OCI-LY1 (cell line): ENCODE measurements at regions not wholly inside any gene's neighbourhood (a gene's known extent, or its start where the extent isn't known, plus 50 kb on each side); places are given as distances from the start of the nearest gene placed in this dataset.
"Not testable (repeated sequence)": the region's sequence is repeated elsewhere in the genome, so short reads cannot be mapped to it uniquely, and the experiment has no call there.

Experiments
- H2AFZ ChIP-seq: fragments of 200-600 bp; sonication (generic), shearing (Covaris generic); 2 replicates; pipeline ENCODE4 v1.6.0; 2014; ENCODE audit warnings: antibody characterized with exemption, mild to moderate bottlenecking, low read length
- H3F3A ChIP-seq: fragments of 200-600 bp; sonication (generic), shearing (Covaris generic); 2 replicates; pipeline ENCODE4 v1.6.0; 2014; ENCODE audit warnings: mild to moderate bottlenecking, antibody characterized with exemption, low read length, moderate library complexity; ENCODE audit not compliant: insufficient read depth
- H3K27ac ChIP-seq: fragments of 200-600 bp; sonication (generic); 2 replicates; pipeline ENCODE4 v1.5.1; 2014; ENCODE audit warnings: low read length, mixed run types, mild to moderate bottlenecking, low read depth; ENCODE audit not compliant: poor library complexity, severe bottlenecking
- H3K27me3 ChIP-seq: fragments of 200-600 bp; sonication (generic); 2 replicates; pipeline ENCODE4 v1.6.0; 2014; ENCODE audit warnings: antibody characterized with exemption, mild to moderate bottlenecking, low read length, moderate library complexity; ENCODE audit not compliant: insufficient read depth
- H3K36me3 ChIP-seq: fragments of 200-600 bp; sonication (generic); 2 replicates; pipeline ENCODE4 v1.6.1; 2014; ENCODE audit warnings: mild to moderate bottlenecking, antibody characterized with exemption, low read length, moderate library complexity, mixed read lengths; ENCODE audit not compliant: insufficient read depth
- H3K4me1 ChIP-seq: fragments of 200-600 bp; sonication (generic); 2 replicates; pipeline ENCODE4 v1.5.1; 2014; ENCODE audit warnings: mild to moderate bottlenecking, low read length, moderate library complexity; ENCODE audit not compliant: insufficient read depth, severe bottlenecking
- H3K4me2 ChIP-seq: fragments of 200-600 bp; sonication (generic), shearing (Covaris generic); 2 replicates; pipeline ENCODE4 v1.6.1; 2014; ENCODE audit warnings: low read length
- H3K4me3 ChIP-seq: fragments of 200-600 bp; sonication (generic); 2 replicates; pipeline ENCODE4 v1.5.1; 2014; ENCODE audit warnings: low read length, low read depth, mild to moderate bottlenecking, mixed read lengths; ENCODE audit not compliant: poor library complexity, severe bottlenecking
- H3K79me2 ChIP-seq: fragments of 200-600 bp; shearing (Covaris generic); 2 replicates; pipeline ENCODE4 v1.6.1; 2016; ENCODE audit warnings: mixed run types, low read length, mixed read lengths; ENCODE audit not compliant: insufficient read depth
- H3K9ac ChIP-seq: fragments of 200-600 bp; sonication (generic), shearing (Covaris generic); 2 replicates; pipeline ENCODE4 v1.6.1; 2014; ENCODE audit warnings: mild to moderate bottlenecking, low read length, mixed read lengths
- H3K9me2 ChIP-seq: fragments of 200-600 bp; sonication (generic), shearing (Covaris generic); 2 replicates; pipeline ENCODE4 v1.6.1; 2014; ENCODE audit warnings: low read depth, mild to moderate bottlenecking, low read length, mixed read lengths
- H3K9me3 ChIP-seq: fragments of 200-600 bp; shearing (Covaris generic); 2 replicates; pipeline ENCODE4 v1.6.1; 2014; ENCODE audit warnings: low read length, mixed read lengths
- H4K20me1 ChIP-seq: fragments of 200-600 bp; sonication (generic), shearing (Covaris generic); 2 replicates; pipeline ENCODE4 v1.6.0; 2016; ENCODE audit warnings: mild to moderate bottlenecking, low read length; ENCODE audit not compliant: insufficient read depth
- EZH2 ChIP-seq: fragments of 200-600 bp; sonication (generic), shearing (Covaris generic); IDR thresholded peaks from 2 replicates; pipeline ENCODE4 v1.8.0; 2017; ENCODE audit warnings: borderline replicate concordance, mixed run types, mild to moderate bottlenecking, antibody characterized with exemption, low read length, moderate library complexity, mixed read lengths
- TF ChIP-seq, protein P1 (sequence below): fragments of 200-600 bp; sonication (generic), shearing (Covaris generic); IDR thresholded peaks from 2 replicates; pipeline ENCODE4 v1.5.1; 2017; ENCODE audit warnings: mild to moderate bottlenecking, antibody characterized with exemption, low read length, moderate library complexity, mixed read lengths

DNA sequence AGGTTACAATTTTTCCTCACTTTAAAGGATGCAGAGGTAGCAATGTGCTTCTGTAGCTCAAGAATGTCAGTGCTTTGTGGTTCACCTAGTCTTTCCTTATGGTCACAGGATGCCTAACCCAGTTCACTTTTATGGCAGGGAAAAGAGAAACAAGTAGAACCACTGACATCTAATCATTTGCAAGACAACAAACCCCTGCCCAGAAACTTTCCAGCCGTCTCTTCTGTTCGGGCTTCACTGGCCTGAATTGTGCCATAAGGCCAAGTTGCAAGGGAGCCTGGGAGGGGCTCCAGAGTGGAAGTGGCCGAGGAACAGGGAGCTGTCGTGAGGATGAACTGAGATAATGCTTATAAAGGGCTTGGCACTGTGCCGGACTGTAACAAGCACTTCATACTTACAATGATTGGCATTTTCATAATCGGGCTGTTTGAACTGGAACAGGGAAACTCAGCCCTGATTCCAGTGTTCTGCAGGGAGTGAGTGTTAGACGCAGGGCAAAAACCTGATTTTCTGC lies 212.6 kb downstream of the BCAS1 start:
- no peak overlapping the region for H3K9ac ChIP-seq
- no peaks in the 10 kb centered on the region for H3F3A ChIP-seq
- H3K9me2 ChIP-seq: no peaks in the 10 kb centered on the region
- H2AFZ ChIP-seq: peak overlapping the region; percentile 38; the same call in 1 of the 2 replicates
- H3K4me1 ChIP-seq: peaks cover 29% of the 10 kb centered on the region
- no peaks in the 10 kb centered on the region for H3K27me3 ChIP-seq
- no peaks in the 10 kb centered on the region for H4K20me1 ChIP-seq
- H3K4me2 ChIP-seq: no peak overlapping the region
- H3K9me3 ChIP-seq: no peaks in the 10 kb centered on the region
- no peak overlapping the region for H3K4me3 ChIP-seq
- no peaks in the 10 kb centered on the region for H3K36me3 ChIP-seq
- no peaks in the 10 kb centered on the region for H3K79me2 ChIP-seq
- TF ChIP-seq EZH2: no peak
- TF ChIP-seq, protein P1, sequence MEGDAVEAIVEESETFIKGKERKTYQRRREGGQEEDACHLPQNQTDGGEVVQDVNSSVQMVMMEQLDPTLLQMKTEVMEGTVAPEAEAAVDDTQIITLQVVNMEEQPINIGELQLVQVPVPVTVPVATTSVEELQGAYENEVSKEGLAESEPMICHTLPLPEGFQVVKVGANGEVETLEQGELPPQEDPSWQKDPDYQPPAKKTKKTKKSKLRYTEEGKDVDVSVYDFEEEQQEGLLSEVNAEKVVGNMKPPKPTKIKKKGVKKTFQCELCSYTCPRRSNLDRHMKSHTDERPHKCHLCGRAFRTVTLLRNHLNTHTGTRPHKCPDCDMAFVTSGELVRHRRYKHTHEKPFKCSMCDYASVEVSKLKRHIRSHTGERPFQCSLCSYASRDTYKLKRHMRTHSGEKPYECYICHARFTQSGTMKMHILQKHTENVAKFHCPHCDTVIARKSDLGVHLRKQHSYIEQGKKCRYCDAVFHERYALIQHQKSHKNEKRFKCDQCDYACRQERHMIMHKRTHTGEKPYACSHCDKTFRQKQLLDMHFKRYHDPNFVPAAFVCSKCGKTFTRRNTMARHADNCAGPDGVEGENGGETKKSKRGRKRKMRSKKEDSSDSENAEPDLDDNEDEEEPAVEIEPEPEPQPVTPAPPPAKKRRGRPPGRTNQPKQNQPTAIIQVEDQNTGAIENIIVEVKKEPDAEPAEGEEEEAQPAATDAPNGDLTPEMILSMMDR: no peak
- H3K27ac ChIP-seq: peak overlapping the region; percentile 57

DNA sequence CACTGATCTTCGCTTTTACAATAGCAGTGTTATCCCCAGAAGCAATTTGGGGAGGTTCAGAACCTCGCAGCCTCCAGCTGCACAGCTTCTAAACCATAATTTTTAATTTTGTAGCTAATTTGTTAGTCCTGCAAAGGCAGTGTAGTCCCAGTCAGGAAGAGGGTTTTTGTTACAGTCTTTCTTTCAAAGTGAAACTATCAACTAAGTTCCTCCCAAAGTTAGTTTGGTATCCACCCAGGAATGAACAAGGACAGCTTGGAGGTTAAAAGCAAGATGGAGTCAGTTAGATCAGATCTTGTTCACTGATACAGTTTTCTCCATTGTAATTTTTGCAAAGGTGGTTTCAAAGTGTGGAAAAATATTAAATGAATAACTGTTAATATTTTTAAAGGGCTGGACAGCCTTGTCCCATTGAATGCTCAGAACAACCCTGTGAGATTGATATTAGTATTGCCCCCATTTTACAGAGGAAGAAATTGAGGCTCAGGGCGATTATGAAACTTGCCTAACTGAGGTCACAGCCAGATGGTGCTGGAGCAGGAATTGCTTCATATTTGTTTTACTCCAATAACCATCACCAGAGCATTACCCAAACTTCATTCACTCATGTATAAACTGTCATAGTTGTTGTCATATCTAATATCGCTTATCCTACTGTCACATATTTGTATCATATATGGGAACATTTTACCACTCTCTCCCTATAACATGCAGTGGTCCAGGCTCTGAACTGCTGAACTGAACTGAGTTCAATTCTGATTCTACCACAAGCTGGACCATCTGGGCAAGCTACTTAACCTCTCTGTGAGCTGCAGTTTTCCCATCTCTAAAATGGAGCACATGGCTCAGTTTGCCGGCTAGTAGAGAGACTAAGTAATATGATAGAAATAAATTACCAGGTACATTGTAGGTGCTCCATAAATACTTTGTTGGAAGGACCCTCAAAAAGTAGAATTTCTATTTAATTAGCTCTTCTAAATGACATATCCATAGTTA lies 213.8 kb downstream of the BCAS1 start:
- Histone ChIP-seq H3K27me3 (no peaks in the 10 kb centered on the region), H3F3A (no peaks in the 10 kb centered on the region), H3K4me1 (peaks cover 24% of the 10 kb centered on the region), H3K9me2 (no peaks in the 10 kb centered on the region), H2AFZ (no peak overlapping the region; the same call in 1 of the 2 replicates), H3K36me3 (no peaks in the 10 kb centered on the region), H3K79me2 (no peaks in the 10 kb centered on the region), H3K9me3 (no peaks in the 10 kb centered on the region), H3K27ac (peak overlapping the region; percentile 23), H4K20me1 (no peaks in the 10 kb centered on the region), H3K4me2 (no peak overlapping the region), H3K9ac (no peak overlapping the region), H3K4me3 (no peak overlapping the region)
- no peak for TF ChIP-seq EZH2
- TF ChIP-seq, protein P1: no peak

DNA sequence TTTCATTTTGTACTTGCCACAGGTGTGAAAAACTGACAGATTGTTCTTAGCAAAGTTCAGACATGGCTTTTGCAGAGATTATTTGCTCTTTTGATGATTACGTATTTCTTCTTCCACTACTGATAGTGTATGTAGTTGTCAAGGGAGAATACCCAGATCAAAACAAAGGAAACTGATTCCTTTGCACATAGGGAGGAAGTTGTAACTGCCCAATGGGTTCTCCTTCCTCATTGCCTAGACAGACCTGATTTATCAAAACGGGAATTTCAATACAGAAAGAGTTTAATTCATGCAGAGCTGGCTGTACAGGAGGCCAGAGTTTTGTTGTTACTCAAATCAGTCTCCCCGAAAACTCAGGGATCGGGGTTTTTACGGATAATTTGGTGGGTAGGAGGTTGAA lies 214.7 kb downstream of the BCAS1 start:
- H3K9me2 ChIP-seq: no peaks in the 10 kb centered on the region
- H3K27ac ChIP-seq: no peak overlapping the region
- H3F3A ChIP-seq: no peaks in the 10 kb centered on the region
- no peak overlapping the region for H3K9ac ChIP-seq
- H3K4me3 ChIP-seq: no peak overlapping the region
- peaks cover 23% of the 10 kb centered on the region for H3K4me1 ChIP-seq
- no peak overlapping the region for H3K4me2 ChIP-seq
- no peaks in the 10 kb centered on the region for H3K9me3 ChIP-seq
- H2AFZ ChIP-seq: no peak overlapping the region
- no peaks in the 10 kb centered on the region for H4K20me1 ChIP-seq
- no peaks in the 10 kb centered on the region for H3K79me2 ChIP-seq
- no peaks in the 10 kb centered on the region for H3K36me3 ChIP-seq
- TF ChIP-seq, protein P1: no peak
- no peak for TF ChIP-seq EZH2
- H3K27me3 ChIP-seq: no peaks in the 10 kb centered on the region

DNA sequence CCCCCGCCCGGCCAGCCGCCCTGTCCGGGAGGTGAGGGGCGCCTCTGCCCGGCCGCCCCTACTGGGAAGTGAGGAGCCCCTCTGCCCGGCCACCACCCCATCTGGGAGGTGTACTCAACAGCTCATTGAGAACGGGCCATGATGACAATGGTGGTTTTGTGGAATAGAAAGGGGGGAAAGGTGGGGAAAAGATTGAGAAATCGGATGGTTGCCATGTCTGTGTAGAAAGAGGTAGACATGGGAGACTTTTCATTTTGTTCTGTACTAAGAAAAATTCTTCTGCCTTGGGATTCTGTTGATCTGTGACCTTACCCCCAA lies 215.8 kb downstream of the BCAS1 start:
- H2AFZ ChIP-seq, H3K9me2 ChIP-seq, H4K20me1 ChIP-seq, H3F3A ChIP-seq, H3K79me2 ChIP-seq, H3K27ac ChIP-seq, H3K4me2 ChIP-seq, H3K36me3 ChIP-seq, H3K9me3 ChIP-seq, H3K4me3 ChIP-seq, H3K27me3 ChIP-seq, H3K9ac ChIP-seq: not testable (repeated sequence)
- H3K4me1 ChIP-seq: peaks cover 30% of the 10 kb centered on the region
